ENCODE measurements at regions not wholly inside any gene's neighbourhood (a gene's known extent, or its start where the extent isn't known, plus 50 kb on each side); places are given as distances from the start of the nearest gene placed in this dataset.
A peak's percentile ranks its signal among the peaks of the same experiment; 100 is the strongest.

DNA sequence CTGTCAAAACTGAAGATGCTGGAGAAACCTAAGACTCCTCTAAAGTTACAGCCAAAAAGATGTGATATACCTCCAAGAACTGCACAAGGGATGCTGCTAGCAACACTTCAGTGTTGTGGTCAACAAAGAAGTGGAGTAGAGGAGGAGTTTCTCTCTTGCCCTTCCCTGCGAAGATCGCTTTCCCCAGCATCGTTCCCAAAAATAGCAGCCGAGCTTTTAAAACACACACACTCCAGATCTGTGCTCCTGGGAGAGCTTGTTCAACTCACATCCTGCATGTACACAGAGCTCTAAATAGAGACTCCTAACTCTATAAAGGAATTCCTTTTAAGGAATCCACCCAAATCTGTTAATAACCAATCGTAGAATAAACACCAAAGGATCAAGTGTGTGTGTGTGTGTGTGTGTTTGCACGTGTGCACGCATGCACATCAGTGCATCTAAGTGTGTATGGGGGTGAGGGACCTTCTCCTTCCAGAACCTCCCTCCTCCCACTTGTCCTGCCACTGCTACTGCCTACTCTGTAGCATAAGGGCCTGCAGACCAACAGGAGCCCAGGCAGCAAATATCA, 58.5 kb downstream of the PSMG1 start:
- DNase-seq: peak in 1 of 42 donors; percentile 27
- intact Hi-C loops (cut with DNase I): no loop called here

DNA sequence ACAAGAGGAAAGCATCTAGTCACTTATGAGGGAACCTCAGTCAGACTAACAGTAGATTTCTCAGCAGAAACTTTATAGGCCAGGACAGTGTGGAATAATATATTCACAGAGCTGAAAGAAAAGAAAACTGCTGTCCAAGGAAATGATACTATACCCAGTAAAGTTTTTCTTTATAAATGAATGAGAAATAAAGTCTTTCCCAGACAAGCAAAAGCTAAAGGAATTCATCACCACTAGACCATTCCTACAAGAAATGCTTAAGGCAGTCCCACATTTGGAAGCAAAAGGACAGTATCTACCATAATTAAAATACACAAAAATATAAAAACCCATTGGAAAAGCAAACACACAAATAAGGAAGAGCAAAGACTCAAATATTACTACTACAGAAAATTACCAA, 59.9 kb downstream of the PSMG1 start:
- intact Hi-C loops (cut with DNase I): no loop called here
- DNase-seq: no peak

DNA sequence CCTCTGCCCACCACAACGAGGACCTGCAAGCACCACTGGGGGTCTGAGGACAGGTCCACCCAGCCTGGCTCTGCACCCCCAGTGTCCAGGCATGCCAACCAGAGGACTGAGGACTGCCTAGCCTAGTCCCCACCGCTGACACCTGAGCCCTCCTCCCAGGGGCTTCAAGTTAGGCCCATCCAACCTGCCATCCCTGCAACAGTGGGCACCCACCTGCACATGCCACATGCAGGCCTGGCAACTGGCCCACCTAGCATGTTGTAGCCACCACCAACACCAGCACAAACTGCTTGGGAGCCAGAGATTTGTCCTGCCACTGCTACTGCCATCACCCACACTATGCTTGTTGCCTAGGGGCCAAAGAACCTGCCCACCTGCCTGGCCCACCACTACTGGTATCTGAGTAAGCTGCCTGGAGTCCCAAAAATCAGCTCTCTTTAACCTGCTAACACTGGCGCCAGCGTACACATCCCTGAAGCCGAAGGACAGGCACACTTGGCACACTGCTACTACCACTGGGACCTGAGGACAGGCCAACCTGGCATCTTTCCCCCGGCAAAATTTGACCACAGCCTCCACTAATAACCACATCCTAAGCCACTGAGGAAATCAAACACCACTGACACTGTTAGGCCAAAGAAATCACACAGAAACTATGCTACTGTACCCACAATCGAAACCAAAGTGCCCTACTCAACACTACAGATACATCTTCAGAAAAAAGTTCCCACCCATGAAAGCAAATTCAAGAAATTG, 61.5 kb downstream of the PSMG1 start:
- intact Hi-C loops (cut with DNase I): no loop called here
- no peak for DNase-seq

DNA sequence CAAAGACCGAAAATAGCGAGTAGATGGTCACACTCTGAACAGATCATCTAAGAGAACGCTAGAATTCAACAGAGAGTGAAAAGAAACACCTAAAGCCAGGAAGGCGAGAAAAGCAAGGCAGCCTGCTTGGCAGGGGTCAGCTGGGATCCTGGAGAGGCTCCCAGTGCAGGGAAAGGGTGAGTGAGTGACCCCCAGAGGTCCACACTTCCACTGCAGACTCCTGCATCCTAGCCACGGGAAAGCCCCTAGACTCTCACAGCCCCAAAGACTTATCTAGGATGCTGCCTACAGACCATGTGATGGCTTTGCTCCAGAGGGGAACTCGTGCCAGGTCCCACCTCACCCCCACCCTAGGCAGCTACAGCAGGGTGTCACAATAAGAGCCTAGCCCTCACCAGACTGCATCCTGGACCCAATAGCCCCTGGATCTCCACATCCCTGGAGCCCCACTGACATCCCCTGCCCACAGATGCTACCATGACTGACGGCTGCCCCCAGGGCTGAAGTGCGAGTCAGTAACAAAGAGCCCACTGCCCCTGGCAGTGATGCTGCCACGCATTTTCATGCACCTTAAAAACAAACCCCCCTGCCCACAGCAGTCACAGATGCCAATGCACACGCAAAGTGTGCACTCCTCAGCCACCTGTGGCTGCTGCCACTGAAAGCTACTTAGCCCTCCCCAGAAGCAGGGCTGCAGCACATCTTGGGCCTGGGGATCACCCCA, 62.2 kb downstream of the PSMG1 start:
- no peak for DNase-seq
- intact Hi-C loops (cut with DNase I): no loop called here

DNA sequence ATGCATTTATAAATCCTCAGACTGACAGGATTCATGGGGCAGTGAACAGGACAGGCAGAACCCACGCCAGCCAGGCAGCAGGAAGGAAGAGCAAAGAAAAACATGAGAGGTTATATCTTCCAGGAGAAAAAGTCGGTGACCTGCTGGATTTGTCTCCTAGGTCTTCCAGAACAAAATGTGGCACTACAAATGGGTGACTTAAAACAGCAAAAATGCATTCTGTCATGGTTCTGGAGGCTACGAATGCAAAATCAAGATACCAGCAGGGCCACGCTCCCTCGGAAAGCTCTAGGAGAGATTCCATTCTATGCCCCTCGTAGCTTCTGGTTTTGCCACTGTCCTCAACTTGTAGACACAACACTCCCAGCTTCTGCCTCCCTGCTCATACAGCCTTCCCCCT, 63.4 kb downstream of the PSMG1 start:
- intact Hi-C loops (cut with DNase I): no loop called here

DNA sequence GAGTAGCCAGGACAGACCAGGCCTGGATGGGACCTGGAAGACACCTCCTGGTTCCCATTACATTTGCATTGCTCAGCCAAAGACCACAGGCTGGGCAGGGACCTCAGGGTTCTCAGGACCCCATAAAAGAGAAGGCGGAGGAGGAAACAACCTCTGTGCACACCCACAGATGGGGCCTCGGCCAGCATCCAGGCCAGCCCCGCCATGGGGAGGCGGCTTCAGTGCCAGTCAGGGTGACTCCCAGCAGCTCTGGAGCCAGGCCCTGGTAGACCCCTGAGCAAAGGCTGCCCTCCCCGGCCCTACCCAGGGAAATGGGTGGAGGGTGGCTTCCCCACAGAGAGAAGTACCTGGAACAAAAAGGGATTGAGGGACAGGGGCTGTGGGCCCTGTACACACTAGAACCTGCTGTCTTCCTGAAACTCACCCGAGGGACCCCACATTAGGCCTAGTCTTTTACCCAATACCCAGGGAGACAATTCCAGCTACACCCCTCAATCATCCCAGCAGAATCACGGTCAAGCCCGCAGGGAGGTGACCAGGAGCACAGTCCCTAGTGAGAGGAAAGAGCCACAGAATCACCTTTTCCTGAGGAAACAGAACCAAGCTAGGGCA, 64.5 kb downstream of the PSMG1 start:
- DNase-seq: peak in 1 of 42 donors; percentile 5

More for the DNA sequence above, 63.4 kb downstream of the PSMG1 start:
- peak in 1 of 42 donors; percentile 4 for DNase-seq

DNA sequence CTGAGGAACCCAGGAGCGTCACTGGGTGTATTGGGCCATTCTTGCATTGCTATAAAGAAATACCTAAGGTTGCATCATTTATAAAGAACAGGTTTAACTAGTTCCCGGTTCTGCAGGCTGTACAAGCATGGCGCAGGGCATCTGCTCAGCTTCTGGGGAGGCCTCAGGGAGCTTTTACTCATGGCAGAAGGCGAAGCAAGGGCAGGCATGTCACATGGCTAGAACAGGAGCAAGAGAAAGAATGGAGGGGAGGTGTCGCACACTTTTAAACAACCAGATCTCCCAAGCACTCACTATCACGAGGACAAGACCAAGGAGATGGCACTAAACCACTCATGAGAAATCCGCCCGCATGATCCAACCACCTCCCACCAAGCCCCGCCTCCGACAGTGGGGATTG, 65.2 kb downstream of the PSMG1 start:
- no peak for DNase-seq
- intact Hi-C loops (cut with DNase I): no loop called here

More for the DNA sequence above, 64.5 kb downstream of the PSMG1 start:
- intact Hi-C loops (cut with DNase I): no loop called here

DNA sequence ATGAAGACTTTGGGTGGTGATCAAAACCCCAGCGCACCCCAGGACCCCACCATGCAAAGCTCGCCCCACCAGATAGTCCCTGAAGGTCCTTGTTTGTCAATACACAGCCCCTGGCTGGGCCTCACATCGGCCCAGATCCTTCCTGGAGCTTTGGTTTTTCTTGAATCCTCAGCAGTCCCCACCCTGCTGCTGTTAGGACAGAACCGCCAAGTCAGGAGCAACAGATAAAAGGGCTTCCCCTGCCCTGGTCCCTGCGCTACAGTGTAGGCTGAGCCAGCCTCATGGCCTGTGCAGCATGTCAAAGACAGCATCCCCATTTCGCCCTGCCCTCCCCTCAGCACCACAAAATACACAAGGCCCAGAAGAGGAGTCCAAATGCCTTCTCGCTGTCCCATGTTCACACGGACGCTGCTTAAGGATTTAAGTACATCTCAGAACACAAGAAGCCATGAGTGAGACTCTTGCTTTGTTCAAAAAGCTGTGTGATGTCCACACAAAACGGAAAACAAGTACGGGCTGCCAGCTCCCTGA, 65.7 kb downstream of the PSMG1 start:
- intact Hi-C loops (cut with DNase I): no loop called here
- no peak for DNase-seq

DNA sequence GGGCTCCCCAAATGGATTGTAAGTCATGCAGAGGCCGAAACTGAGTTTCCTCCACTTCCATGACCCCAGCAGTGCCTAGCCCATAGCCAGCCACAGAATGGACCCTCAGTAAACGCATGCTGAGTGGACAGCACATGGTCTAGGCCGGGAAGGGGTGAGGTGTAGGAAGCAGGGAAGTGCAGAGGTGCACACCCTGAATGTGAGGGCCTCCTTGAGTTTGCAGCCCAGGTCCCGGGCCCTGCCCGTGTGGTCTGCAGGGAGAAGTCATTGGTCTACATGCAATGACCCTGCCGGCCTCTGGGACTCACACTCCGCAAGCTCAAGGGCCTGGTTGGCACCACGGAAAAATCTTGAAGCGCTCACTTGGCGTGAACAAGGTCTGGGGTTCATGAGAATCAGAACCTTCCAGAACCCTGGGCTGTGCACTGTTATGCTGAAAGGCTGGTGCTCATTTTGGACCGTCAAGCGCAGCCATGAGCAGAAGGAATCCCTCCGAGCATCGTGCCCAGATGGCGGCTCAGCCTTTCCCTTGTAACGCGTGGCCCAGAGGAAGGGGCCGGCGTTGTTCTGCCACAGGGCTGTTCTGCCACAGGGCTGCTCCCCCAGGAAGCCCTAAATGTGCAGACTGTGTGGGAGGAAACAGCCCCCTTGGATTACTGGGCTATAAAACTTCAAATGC, 66.4 kb downstream of the PSMG1 start:
- intact Hi-C loops (cut with DNase I): no loop called here
- peak in 1 of 42 donors; percentile 11 for DNase-seq

DNA sequence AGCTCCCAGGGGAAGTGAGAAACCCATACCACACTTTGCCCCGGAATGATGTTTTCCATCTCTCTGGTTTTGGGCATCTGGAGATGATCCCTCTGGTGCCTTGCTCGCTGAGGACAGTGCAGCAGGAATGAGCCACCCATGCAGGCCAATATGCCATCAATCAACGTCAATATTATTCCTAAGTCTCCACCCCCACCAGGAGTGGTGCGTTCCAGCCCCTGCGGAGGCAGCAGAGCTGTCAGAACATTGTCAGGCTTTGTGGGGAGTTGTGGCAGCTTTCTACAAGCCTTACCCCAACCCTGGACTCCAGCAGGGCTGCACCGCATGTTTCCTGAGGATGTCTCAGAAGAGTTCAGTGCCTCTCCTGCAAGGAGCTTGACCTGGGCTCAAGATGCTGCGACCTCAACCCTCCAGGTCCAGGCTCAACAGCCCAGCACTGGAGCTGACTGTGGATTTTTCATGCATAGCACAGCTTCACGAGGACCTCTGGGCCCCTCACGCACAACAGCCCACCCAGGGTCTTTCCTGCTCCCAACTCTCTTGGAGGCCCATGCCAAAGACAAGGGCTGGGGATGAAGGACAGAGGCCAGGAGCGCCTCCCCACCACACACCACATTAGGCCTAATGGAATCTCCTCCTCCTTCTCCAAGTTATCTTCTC, 67.5 kb downstream of the PSMG1 start:
- peak in 1 of 42 donors; percentile 7 for DNase-seq
- intact Hi-C loops (cut with DNase I): no loop called here

DNA sequence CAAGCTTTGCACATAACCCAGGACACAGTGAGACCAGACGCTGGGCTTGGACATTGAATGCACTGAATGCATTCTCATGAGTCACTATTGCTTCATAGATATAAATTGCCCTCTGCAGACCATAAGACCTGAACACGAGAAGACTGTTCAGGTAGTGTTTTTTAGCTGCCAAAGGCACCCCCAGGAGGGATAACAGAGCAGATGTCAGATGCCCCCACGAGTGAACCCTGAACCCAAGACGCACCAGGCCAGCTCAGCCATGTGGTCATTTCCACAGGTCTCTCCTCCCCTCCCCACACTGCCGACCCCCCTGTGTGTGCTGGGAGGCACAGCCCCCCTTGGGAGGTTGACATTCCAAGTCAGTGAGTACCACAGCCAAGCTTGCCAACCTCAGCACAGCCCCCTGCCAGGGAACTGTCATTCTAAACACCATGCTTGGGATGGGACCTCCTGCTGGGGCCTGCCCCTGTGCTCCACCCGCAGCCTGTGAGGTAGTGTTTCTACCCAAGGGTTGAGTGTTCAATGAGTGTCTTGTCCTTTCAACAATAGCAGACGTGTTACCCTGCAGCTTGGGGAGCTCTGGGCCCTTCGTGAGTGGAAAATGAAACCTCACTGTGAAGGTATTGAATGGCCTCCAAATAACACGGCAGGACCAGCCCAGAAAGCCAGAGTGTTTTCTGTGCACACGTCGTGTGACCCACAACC, 68.2 kb downstream of the PSMG1 start:
- peak in 1 of 42 donors; percentile 9 for DNase-seq
- intact Hi-C loops (cut with DNase I): no loop called here

DNA sequence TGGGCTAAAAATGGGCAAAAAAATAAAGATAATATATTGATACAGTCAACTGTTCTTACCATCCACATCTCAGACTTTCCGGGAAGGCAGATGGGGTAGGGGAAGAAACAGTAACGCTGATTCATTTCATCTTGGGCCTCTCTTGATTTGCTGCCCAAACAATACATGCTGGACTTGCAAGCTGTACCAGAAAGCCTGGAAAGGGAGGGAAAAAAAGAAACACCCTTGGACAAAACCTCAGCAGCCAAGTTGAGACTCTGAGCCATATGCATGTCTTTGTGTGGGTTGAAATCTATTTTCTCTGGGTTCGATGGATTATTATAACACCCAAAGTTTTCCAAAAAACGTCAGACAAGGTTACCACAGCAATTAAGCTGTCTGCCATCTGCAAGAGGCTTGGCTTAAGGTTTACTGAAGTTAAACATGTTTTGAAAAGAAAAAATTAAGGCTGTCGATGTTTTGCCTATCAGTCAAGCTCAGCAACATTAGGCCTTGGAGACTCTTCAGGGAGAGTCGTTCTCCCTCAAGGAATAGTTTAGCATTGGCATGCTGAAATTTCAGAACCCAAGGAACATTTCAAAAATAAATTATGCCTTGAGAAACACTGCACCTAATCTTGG, 71.2 kb downstream of the PSMG1 start:
- intact Hi-C loops (cut with DNase I): no loop called here
- peak in 1 of 42 donors; percentile 10 for DNase-seq

DNA sequence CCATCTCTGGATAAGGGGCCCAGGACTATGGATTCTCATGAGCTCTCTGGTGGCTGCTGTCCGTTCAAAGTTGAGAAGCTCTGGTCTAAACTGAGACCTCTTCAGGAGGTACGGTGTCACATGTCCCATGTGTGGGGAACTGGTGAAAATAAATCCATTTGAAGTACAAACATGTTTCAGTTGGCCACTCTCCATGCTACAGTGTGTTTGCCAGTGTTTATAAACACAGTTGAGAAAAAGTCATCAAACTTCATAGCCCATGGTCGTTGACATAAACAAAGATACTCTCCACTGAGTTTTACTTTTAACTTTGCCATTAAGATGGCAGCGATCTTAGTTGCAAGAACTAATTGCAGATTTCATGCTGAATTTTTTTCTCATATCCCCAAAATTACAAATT, 72.8 kb downstream of the PSMG1 start:
- DNase-seq: no peak
- intact Hi-C loops (cut with DNase I): no loop called here

DNA sequence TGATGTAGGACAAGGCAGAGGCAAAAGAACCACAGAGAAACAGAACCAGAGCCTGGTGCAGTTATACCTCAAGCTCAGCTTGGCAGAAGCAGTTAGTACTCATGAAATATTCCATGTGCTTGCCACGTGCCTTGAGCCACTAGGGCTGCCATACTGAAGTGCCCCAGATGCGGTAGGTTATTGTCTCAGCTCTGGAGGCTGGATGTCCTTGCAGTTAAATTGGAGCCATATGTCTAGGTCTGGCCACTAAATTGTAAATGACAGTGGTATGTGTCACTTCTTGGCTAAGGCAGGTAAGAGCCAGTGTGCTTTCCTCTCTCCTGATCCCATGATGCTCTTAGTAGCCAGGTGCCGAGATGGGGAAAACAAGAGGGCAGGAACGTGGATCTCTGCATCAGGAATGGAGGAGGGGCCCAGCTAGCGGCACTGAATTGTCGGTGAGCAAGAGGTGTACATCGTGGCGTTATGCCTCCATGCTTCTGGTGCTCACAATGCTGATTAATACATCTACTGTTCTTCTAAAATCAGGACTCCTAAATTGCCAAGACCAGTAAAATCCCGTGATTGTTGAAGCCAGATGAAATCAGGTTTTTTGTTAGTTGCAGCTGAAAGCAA, 73.5 kb downstream of the PSMG1 start:
- intact Hi-C loops (cut with DNase I): no loop called here
- DNase-seq: no peak

DNA sequence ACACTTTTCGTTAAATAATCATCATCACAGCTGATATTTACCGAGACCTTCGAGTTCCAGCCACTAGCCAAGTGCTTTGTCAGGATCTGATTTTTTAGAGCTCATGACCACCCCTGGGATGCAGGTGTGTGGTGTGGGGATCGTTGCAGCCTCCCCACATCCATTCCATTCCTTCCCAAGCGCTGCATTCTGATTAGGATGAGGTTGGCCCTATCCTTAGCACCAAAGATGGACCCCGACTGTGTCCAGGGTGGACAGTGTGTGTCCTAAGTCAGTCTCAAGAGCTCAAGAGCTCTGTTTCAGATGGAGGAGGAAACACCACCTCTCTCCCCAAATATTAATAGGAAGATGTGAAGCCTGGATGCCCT, 74.1 kb downstream of the PSMG1 start:
- intact Hi-C loops (cut with DNase I): no loop called here
- DNase-seq: no peak

DNA sequence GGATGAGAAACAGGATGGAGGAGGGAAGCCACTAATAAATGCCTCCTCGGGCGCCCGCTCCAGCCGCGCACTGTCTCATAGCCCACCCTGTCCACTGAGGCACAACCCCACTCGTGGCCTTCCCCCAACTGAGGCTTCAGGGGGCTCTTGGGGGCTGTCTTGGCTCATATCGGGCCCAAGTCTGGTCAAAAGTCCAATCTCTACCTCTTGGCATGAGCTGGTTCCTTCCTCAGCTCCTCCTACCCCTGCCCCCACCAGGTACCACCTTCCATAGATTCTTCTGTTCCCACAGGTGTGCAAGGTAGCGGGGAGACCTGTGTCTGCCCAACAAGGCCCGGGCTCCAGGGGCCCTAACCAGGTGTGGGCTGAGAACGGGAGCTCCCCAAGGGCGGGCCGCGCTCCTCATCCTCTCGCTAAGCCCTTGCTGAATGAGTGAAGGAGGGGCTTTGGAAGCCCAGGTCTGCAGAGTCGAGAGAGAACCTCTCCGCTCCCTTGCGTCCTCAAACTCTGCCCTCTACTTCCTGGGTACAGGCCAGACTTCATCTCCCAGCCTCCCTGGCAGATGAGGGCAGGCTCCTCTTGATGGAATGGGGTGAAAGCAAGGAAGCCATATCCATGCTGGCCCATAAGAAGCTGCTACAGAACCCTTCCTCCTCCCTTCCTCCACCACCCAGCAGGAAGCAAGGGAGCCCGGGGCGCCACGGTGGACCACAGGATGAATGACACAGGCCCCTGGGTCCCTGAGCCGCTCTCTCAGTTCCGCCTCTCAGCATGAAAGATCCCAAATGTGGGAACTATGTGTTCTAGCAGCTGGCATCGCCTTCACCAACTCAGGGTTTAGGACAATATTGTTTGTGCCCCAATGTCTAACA, 74.7 kb downstream of the PSMG1 start:
- intact Hi-C loops (cut with DNase I): no loop called here
- DNase-seq: no peak

Data from head of caudate nucleus (tissue), 42 donors.